ENCODE measurements at regions not wholly inside any gene's neighbourhood (a gene's known extent, or its start where the extent isn't known, plus 50 kb on each side); places are given as distances from the start of the nearest gene placed in this dataset.

DNA sequence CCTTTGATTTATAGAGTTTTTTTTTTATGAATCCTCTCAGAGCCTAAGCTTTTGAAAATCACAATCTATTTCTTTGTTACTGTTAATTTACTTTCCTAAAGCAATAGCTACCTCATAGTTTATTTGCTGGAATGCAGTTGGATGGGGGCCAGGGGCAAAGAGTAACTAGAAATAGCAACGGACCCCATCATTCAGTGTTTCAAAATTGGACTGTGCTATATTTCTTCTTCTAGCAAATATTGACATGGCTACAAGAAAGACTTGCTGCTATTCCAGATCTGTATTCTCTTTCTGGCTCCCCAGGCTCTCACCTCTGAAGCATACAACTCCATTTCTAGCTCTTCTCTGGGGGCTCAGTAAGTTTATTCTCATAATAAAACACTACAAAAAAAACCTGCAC, 661.6 kb upstream of the NRG3 start:
- Histone ChIP-seq H3F3A (ENCODE audit: insufficient read depth, low read depth) (no peaks in the 10 kb centered on the region), H3K4me2 (no peak overlapping the region), H3K79me2 (ENCODE audit: low read depth) (no peaks in the 10 kb centered on the region), H3K27me3 (ENCODE audit: insufficient read depth, low read depth) (no peaks in the 10 kb centered on the region), H3K9me3 (ENCODE audit: insufficient read depth, low read depth) (no peaks in the 10 kb centered on the region), H3K27ac (no peak overlapping the region), H3K4me3 (no peak overlapping the region), H3K4me1 (replicated peaks; ENCODE audit: insufficient read depth) (no peaks in the 10 kb centered on the region), H3K36me3 (ENCODE audit: low read depth) (no peaks in the 10 kb centered on the region), H4K20me1 (ENCODE audit: insufficient read depth) (no peaks in the 10 kb centered on the region), H2AFZ (no peak overlapping the region), H3K9me2 (ENCODE audit: insufficient read depth) (no peaks in the 10 kb centered on the region; the same call in 1 of the 2 replicates)
- ChIA-PET CTCF (no interaction called here), POLR2A (ENCODE audit: unreplicated experiment) (no interaction called here)
- BruUV-seq (replicated peaks), result no TSS peak
- no peak for DNase-seq
- intact Hi-C loops (cut with micrococcal nuclease; ENCODE audit: unreplicated experiment), result no loop called here
- no peak for TF ChIP-seq EZH2 (IDR thresholded peaks at IDR 0.05; ENCODE audit: low read depth)
- TF ChIP-seq, protein P1, sequence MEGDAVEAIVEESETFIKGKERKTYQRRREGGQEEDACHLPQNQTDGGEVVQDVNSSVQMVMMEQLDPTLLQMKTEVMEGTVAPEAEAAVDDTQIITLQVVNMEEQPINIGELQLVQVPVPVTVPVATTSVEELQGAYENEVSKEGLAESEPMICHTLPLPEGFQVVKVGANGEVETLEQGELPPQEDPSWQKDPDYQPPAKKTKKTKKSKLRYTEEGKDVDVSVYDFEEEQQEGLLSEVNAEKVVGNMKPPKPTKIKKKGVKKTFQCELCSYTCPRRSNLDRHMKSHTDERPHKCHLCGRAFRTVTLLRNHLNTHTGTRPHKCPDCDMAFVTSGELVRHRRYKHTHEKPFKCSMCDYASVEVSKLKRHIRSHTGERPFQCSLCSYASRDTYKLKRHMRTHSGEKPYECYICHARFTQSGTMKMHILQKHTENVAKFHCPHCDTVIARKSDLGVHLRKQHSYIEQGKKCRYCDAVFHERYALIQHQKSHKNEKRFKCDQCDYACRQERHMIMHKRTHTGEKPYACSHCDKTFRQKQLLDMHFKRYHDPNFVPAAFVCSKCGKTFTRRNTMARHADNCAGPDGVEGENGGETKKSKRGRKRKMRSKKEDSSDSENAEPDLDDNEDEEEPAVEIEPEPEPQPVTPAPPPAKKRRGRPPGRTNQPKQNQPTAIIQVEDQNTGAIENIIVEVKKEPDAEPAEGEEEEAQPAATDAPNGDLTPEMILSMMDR (conservative IDR thresholded peaks at IDR 0.05), result no peak

DNA sequence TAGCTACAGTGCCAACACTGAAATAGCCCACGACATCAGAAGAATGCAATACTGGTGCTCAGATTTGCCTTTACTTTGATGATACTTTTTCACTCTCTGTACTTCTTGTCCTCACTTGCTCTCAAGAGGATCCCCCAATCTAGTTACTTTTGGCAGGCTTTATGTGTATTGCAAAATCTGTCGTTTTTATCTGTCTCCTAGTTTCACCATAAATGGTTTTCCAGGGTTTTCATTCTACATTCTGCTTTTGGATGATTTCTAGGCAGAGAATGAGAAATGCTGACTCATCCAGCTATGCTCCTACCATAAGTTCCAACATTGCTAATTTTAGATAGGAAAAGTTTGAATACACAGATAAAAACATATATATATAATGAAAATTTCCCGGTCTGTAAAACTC, 659.5 kb upstream of the NRG3 start:
- POLR2A ChIA-PET (ENCODE audit: unreplicated experiment), result no interaction called here
- no peak overlapping the region for H3K4me3 ChIP-seq
- H4K20me1 ChIP-seq (ENCODE audit: insufficient read depth), result no peaks in the 10 kb centered on the region
- no peak overlapping the region for H3K4me2 ChIP-seq
- H3K36me3 ChIP-seq (ENCODE audit: low read depth), result no peaks in the 10 kb centered on the region
- intact Hi-C loops (cut with micrococcal nuclease; ENCODE audit: unreplicated experiment), result no loop called here
- no peaks in the 10 kb centered on the region for H3K27me3 ChIP-seq (ENCODE audit: insufficient read depth, low read depth)
- no peaks in the 10 kb centered on the region; the same call in 1 of the 2 replicates for H3K9me2 ChIP-seq (ENCODE audit: insufficient read depth)
- TF ChIP-seq, protein P1 (conservative IDR thresholded peaks at IDR 0.05), result no peak
- TF ChIP-seq EZH2 (IDR thresholded peaks at IDR 0.05; ENCODE audit: low read depth), result no peak
- H3F3A ChIP-seq (ENCODE audit: insufficient read depth, low read depth), result no peaks in the 10 kb centered on the region
- H3K79me2 ChIP-seq (ENCODE audit: low read depth), result no peaks in the 10 kb centered on the region
- DNase-seq, result no peak
- no peak overlapping the region for H2AFZ ChIP-seq
- no TSS peak for BruUV-seq (replicated peaks)
- H3K27ac ChIP-seq, result no peak overlapping the region
- H3K9me3 ChIP-seq (ENCODE audit: insufficient read depth, low read depth), result no peaks in the 10 kb centered on the region
- no peaks in the 10 kb centered on the region for H3K4me1 ChIP-seq (replicated peaks; ENCODE audit: insufficient read depth)
- CTCF ChIA-PET, result no interaction called here

DNA sequence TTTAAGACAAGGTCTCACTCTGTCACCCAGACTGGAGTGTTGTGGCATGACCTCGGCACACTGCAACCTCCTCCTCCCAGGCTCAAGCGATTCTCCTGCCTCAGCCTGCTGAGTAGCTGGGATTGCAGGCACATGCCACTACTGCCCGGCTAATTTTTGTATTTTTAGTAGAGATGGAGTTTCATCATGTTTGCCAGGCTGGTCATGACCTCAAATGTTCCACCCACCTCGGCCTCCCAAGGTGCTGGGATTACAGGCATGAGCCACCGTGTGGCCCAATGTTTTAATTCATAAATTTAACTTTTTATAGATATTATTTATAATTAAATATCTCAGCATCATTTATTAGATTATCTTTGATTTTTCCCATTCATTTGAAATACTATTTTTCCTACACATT, 658.0 kb upstream of the NRG3 start:
- BruUV-seq (replicated peaks), result no TSS peak
- H3K4me1 ChIP-seq (replicated peaks; ENCODE audit: insufficient read depth), result no peaks in the 10 kb centered on the region
- H3K9me2 ChIP-seq (ENCODE audit: insufficient read depth), result no peaks in the 10 kb centered on the region
- no peak for DNase-seq
- no peaks in the 10 kb centered on the region for H4K20me1 ChIP-seq (ENCODE audit: insufficient read depth)
- POLR2A ChIA-PET (ENCODE audit: unreplicated experiment), result no interaction called here
- no peaks in the 10 kb centered on the region for H3F3A ChIP-seq (ENCODE audit: insufficient read depth, low read depth)
- no peak overlapping the region for H3K4me2 ChIP-seq
- CTCF ChIA-PET, result no interaction called here
- no peak for TF ChIP-seq EZH2 (IDR thresholded peaks at IDR 0.05; ENCODE audit: low read depth)
- TF ChIP-seq, protein P1 (conservative IDR thresholded peaks at IDR 0.05), result no peak
- H3K36me3 ChIP-seq (ENCODE audit: low read depth), result no peaks in the 10 kb centered on the region
- no peak overlapping the region for H3K4me3 ChIP-seq
- H3K27ac ChIP-seq, result no peak overlapping the region
- no peak overlapping the region for H2AFZ ChIP-seq
- H3K27me3 ChIP-seq (ENCODE audit: insufficient read depth, low read depth), result no peaks in the 10 kb centered on the region
- H3K79me2 ChIP-seq (ENCODE audit: low read depth), result no peaks in the 10 kb centered on the region
- intact Hi-C loops (cut with micrococcal nuclease; ENCODE audit: unreplicated experiment), result no loop called here
- no peaks in the 10 kb centered on the region for H3K9me3 ChIP-seq (ENCODE audit: insufficient read depth, low read depth)
